ENCODE measurements at regions not wholly inside any gene's neighbourhood (a gene's known extent, or its start where the extent isn't known, plus 50 kb on each side); places are given as distances from the start of the nearest gene placed in this dataset.

GRCh38 chr3:175885231-175885766, 1026.2 kb downstream of the NAALADL2 start:
- no peaks in the 10 kb centered on the region for H3K4me1 Mint-ChIP-seq
- H3K27me3 Mint-ChIP-seq: no peaks in the 10 kb centered on the region
- no peak overlapping the region for H3K4me3 Mint-ChIP-seq
- H3K9me3 Mint-ChIP-seq: peaks cover 8% of the 10 kb centered on the region in 2 donors
- H3K27ac Mint-ChIP-seq: no peak overlapping the region
- no peaks in the 10 kb centered on the region for H3K36me3 Mint-ChIP-seq
- no peak for DNase-seq
- no peak for ATAC-seq (replicated peaks)

- H3K4me3 Mint-ChIP-seq: no peak overlapping the region
Measured at GRCh38 chr3:175879417-175879816, 1020.3 kb downstream of the NAALADL2 start.

GRCh38 chr3:175869404-175869803, 1010.3 kb downstream of the NAALADL2 start:
- no peak for DNase-seq
- Mint-ChIP-seq H3K27ac (no peak overlapping the region), H3K4me3 (no peak overlapping the region), H3K4me1 (no peaks in the 10 kb centered on the region), H3K36me3 (no peaks in the 10 kb centered on the region), H3K27me3 (no peaks in the 10 kb centered on the region), H3K9me3 (peaks cover 0 to 3% of the 10 kb centered on the region in 2 donors)
- peak in 1 of 2 donors; percentile 12 for ATAC-seq (replicated peaks)

More at GRCh38 chr3:175879417-175879816, 1020.3 kb downstream of the NAALADL2 start:
- Mint-ChIP-seq H3K4me1 (no peaks in the 10 kb centered on the region), H3K36me3 (no peaks in the 10 kb centered on the region), H3K27ac (no peak overlapping the region), H3K27me3 (no peaks in the 10 kb centered on the region), H3K9me3 (peaks cover 4 to 8% of the 10 kb centered on the region in 2 donors)
- DNase-seq (no peak), ATAC-seq (replicated peaks) (no peak)

GRCh38 chr3:175868626-175869025, 1009.5 kb downstream of the NAALADL2 start:
- Mint-ChIP-seq H3K27me3 (no peaks in the 10 kb centered on the region), H3K36me3 (no peaks in the 10 kb centered on the region), H3K4me3 (no peak overlapping the region), H3K9me3 (peaks cover 0 to 3% of the 10 kb centered on the region in 2 donors), H3K4me1 (no peaks in the 10 kb centered on the region), H3K27ac (no peak overlapping the region)
- DNase-seq (no peak), ATAC-seq (replicated peaks) (no peak)

- H3K9me3 Mint-ChIP-seq: peaks cover 0 to 3% of the 10 kb centered on the region in 2 donors
- no peak overlapping the region for H3K4me3 Mint-ChIP-seq
- H3K36me3 Mint-ChIP-seq: no peaks in the 10 kb centered on the region
- ATAC-seq (replicated peaks) (no peak), DNase-seq (no peak)
- no peak overlapping the region for H3K27ac Mint-ChIP-seq
- no peaks in the 10 kb centered on the region for H3K4me1 Mint-ChIP-seq
- H3K27me3 Mint-ChIP-seq: no peaks in the 10 kb centered on the region
Measured at GRCh38 chr3:175865724-175866123, 1006.6 kb downstream of the NAALADL2 start.

GRCh38 chr3:175861916-175862315, 1002.8 kb downstream of the NAALADL2 start:
- Mint-ChIP-seq H3K27ac (no peak overlapping the region), H3K36me3 (no peaks in the 10 kb centered on the region), H3K4me1 (no peaks in the 10 kb centered on the region), H3K27me3 (no peaks in the 10 kb centered on the region), H3K4me3 (no peak overlapping the region), H3K9me3 (peaks cover 0 to 4% of the 10 kb centered on the region in 2 donors)
- DNase-seq (no peak), ATAC-seq (replicated peaks) (no peak)

All from stimulated activated naive B cell treated with anti-CD40 and anti-IgM and Interleukin-4, amounts not matched to agents 10 μg/mL and 1 μg/mL and 100 μg/mL, for 72 hours (primary cell).